Stomach (tissue), 8 donors: ENCODE measurements at regions not wholly inside any gene's neighbourhood (a gene's known extent, or its start where the extent isn't known, plus 50 kb on each side); places are given as distances from the start of the nearest gene placed in this dataset.

ENCODE experiments used
- DNase-seq, 2 donors: peaks; one replicate each; pipeline versions ENCODE4 v3.0.0 to v3.0.0-alpha.2; 2013 to 2019
- H3K27ac ChIP-seq, 5 donors: fragments of 200-600 bp in 4 of 5; sonication (generic) in 4 of 5; one replicate each; pipeline ENCODE4 v1.5.1; 2013 to 2019; ENCODE audit warnings: mild to moderate bottlenecking in 1 of 5, moderate library complexity in 1 of 5
- H3K27me3 ChIP-seq, 3 donors: fragments of 200-600 bp; sonication (generic); one replicate each; pipeline ENCODE4 v1.5.1; 2017 to 2019; ENCODE audit warnings: mixed run types in 1 of 3
- H3K36me3 ChIP-seq, 4 donors: fragments of 200-600 bp; sonication (generic); 1 replicate in 3 of 4; 2 replicates in 1 of 4; pipeline ENCODE4 v1.5.1; 2016 to 2019
- H3K4me1 ChIP-seq, 4 donors: fragments of 200-600 bp; sonication (generic); one replicate each; pipeline ENCODE4 v1.5.1; 2016 to 2019
- H3K4me3 ChIP-seq, 4 donors: fragments of 200-600 bp; sonication (generic) in 3 of 4; one replicate each; pipeline ENCODE4 v1.5.1; 2016 to 2019; ENCODE audit warnings: mild to moderate bottlenecking in 1 of 4
- H3K9me3 ChIP-seq, 4 donors: fragments of 200-600 bp; sonication (generic); one replicate each; pipeline ENCODE4 v1.5.1; 2016 to 2019
- EP300 ChIP-seq: sonication (generic); formaldehyde crosslinking; IDR thresholded peaks from one replicate; pipeline ENCODE4 v1.6.1; 2017; ENCODE audit warnings: antibody characterized with exemption
- POLR2A ChIP-seq, 4 donors: fragments of 450-650 bp; IDR thresholded peaks; one replicate each; pipeline ENCODE4 v1.6.1; 2016; ENCODE audit warnings: antibody characterized with exemption in 4 of 4, control low read depth in 2 of 4, mild to moderate bottlenecking in 1 of 4, moderate library complexity in 1 of 4
- POLR2AphosphoS5 ChIP-seq, 3 donors: sonication (generic); formaldehyde crosslinking; IDR thresholded peaks; one replicate each; pipeline ENCODE4 v1.6.1; 2016; ENCODE audit warnings: antibody characterized with exemption in 3 of 3
- WGBS, 5 donors: extraction: QIAGEN DNeasy Blood & Tissue Kit in 3 of 5; methylation state at CpG; one replicate each; pipeline versions ENCODE4 v1.1.5 to v1.1.7; 2013 to 2018; 5-methylcytosine and 5-hydroxymethylcytosine counted together
- intact Hi-C: fragments of 100-400 bp; cut with DNase I; formaldehyde crosslinking; loops from one replicate; pipeline ENCODE4 v1.15.1; 2023; ENCODE audit warnings: low total_unique reads
- TF ChIP-seq, protein P1 (sequence below), 7 experiments: fragments of 450-650 bp in 4 of 7; fragments of 200-600 bp in 3 of 7; sonication (generic) in 3 of 7; IDR thresholded peaks; one replicate each; pipeline ENCODE4 v1.5.1; 2016 to 2019; ENCODE audit warnings: antibody characterized with exemption in 7 of 7, control low read depth in 2 of 7, mild to moderate bottlenecking in 1 of 7
- donor health status: healthy with polysubstance abuse.
- donor health status: Bipolar disorder and iron deficiency.
- donor health status: healthy.

DNA sequence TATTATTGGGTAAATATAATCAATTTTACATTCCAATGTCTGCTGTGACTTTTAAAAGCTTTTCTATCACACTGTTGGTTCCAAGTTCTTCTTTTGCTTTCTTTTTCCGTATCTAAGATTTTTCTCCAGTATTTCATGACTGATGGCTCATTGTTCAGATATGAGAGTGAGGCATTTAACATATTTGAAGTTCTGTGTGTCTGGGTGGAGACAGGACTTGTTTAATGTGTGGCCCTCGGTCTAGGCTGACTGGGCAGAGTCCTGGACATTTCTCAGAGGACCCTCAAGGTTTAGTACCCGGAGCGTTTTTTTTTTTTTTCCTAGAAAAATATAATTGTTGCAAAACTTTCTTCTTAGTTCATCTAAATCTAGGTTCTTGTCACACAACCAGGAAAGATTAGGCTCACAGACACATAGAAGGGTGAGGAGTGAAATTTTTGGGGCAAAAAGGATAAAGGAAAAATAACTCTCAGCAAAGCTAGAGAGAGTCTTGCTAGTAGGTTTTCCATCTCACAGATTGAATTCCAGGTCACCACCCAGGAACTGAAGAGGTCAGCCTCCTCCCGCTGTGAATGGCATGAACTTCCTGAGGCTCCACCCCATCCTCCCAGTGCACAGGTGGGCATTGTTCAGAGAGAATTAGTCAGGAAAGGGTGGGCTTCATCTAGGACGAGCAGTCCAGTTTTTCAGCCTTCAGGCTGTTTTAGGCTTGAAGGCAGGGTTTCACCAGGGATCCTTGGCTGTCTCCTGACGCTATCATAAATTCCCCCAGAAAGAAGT, 1002.4 kb upstream of the PCDH9 start:
- Histone ChIP-seq H3K27ac (no peak overlapping the region), H3K4me1 (no peaks in the 10 kb centered on the region), H3K9me3 (no peaks in the 10 kb centered on the region), H3K27me3 (no peaks in the 10 kb centered on the region), H3K4me3 (no peak overlapping the region), H3K36me3 (no peaks in the 10 kb centered on the region)
- no peak for DNase-seq
- no peak for TF ChIP-seq EP300
- intact Hi-C loops: no loop called here
- 47 to 65% (median 52%) methylated on average over 7 of the region's 7 CpGs for WGBS, 5 donors

- H3K27ac ChIP-seq: no peak overlapping the region
- no peaks in the 10 kb centered on the region for H3K4me1 ChIP-seq
- no peak for TF ChIP-seq EP300
- no peak for TF ChIP-seq POLR2AphosphoS5 (IDR thresholded peaks at IDR 0.05)
- TF ChIP-seq, protein P1, sequence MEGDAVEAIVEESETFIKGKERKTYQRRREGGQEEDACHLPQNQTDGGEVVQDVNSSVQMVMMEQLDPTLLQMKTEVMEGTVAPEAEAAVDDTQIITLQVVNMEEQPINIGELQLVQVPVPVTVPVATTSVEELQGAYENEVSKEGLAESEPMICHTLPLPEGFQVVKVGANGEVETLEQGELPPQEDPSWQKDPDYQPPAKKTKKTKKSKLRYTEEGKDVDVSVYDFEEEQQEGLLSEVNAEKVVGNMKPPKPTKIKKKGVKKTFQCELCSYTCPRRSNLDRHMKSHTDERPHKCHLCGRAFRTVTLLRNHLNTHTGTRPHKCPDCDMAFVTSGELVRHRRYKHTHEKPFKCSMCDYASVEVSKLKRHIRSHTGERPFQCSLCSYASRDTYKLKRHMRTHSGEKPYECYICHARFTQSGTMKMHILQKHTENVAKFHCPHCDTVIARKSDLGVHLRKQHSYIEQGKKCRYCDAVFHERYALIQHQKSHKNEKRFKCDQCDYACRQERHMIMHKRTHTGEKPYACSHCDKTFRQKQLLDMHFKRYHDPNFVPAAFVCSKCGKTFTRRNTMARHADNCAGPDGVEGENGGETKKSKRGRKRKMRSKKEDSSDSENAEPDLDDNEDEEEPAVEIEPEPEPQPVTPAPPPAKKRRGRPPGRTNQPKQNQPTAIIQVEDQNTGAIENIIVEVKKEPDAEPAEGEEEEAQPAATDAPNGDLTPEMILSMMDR (IDR thresholded peaks at IDR 0.05): no peak
- no peak for TF ChIP-seq POLR2A (IDR thresholded peaks at IDR 0.05)
- no peak for DNase-seq
- intact Hi-C loops: no loop called here
- peaks cover 0 to 3% (median 0%) of the 10 kb centered on the region in 4 donors for H3K9me3 ChIP-seq
- no peak overlapping the region for H3K4me3 ChIP-seq
- no peaks in the 10 kb centered on the region for H3K36me3 ChIP-seq
- H3K27me3 ChIP-seq: no peaks in the 10 kb centered on the region
- 78 to 85% (median 80%) methylated on average over 5 of the region's 5 CpGs for WGBS, 5 donors
Observed at GRCh38 chr13:68214691-68215415, 984.7 kb upstream of the PCDH9 start.

- H3K4me3 ChIP-seq: no peak overlapping the region
- H3K27me3 ChIP-seq: no peaks in the 10 kb centered on the region
- H3K9me3 ChIP-seq: no peaks in the 10 kb centered on the region
- intact Hi-C loops: no loop called here
- TF ChIP-seq POLR2AphosphoS5 (IDR thresholded peaks at IDR 0.05) (no peak), POLR2A (IDR thresholded peaks at IDR 0.05) (no peak), EP300 (no peak)
- TF ChIP-seq, protein P1 (IDR thresholded peaks at IDR 0.05): no peak
- 76 to 91% (median 80%) methylated on average over 2 of the region's 2 CpGs for WGBS, 5 donors
- no peak overlapping the region for H3K27ac ChIP-seq
- no peaks in the 10 kb centered on the region for H3K4me1 ChIP-seq
- no peak for DNase-seq
- H3K36me3 ChIP-seq: no peaks in the 10 kb centered on the region
Observed at GRCh38 chr13:68199271-68199670, 969.1 kb upstream of the PCDH9 start.

DNA sequence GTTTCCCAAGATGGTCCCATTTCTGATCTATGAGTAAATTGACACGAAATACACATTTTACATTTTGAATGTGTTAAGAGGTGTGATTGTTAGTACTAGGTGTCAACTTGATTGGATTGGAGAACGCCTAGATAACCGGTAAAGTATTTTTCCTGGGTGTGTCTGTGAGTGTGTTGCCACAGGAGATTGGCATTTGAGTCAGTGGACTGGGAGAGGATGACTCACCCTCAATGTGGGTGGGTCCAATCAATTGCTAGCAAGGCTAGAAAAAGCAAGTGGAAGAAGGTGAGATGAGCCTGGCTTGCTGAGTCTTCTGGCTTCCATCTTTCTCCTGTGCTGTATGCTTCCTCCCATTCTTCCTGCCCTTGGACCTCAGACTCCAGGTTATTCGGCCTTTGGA, 960.7 kb upstream of the PCDH9 start:
- no peak for TF ChIP-seq POLR2A (IDR thresholded peaks at IDR 0.05)
- no peak for TF ChIP-seq POLR2AphosphoS5 (IDR thresholded peaks at IDR 0.05)
- TF ChIP-seq, protein P1 (IDR thresholded peaks at IDR 0.05): no peak
- no peak for TF ChIP-seq EP300
- H3K27ac ChIP-seq: no peak overlapping the region
- H3K4me3 ChIP-seq: no peak overlapping the region
- intact Hi-C loops: no loop called here
- no peaks in the 10 kb centered on the region for H3K9me3 ChIP-seq
- WGBS, 5 donors: 52 to 66% (median 60%) methylated on average over 4 of the region's 4 CpGs
- no peaks in the 10 kb centered on the region for H3K27me3 ChIP-seq
- H3K4me1 ChIP-seq: no peaks in the 10 kb centered on the region
- peak in 1 of 2 donors; percentile 7 for DNase-seq
- no peaks in the 10 kb centered on the region for H3K36me3 ChIP-seq
